Osteoblast (primary cell): ENCODE measurements at regions not wholly inside any gene's neighbourhood (a gene's known extent, or its start where the extent isn't known, plus 50 kb on each side); places are given as distances from the start of the nearest gene placed in this dataset.

Experiments
- DNase-seq: peaks from one replicate; pipeline ENCODE4 v3.0.0; 2011; ENCODE audit warnings: low spot score, mixed read lengths; ENCODE audit not compliant: insufficient read length; ENCODE audit errors: missing footprints
- H2AFZ ChIP-seq: 2 replicates; pipeline ENCODE4 v1.6.0; 2011; ENCODE audit warnings: mild to moderate bottlenecking, low read length
- H3K27ac ChIP-seq: 2 replicates; pipeline ENCODE4 v1.5.1; 2011; ENCODE audit warnings: mild to moderate bottlenecking, low read depth, low read length, moderate library complexity
- H3K27me3 ChIP-seq: 2 replicates; pipeline ENCODE4 v1.6.0; 2012; ENCODE audit warnings: mild to moderate bottlenecking, control low read depth, inconsistent platforms, low read length, moderate library complexity; ENCODE audit not compliant: insufficient read depth
- H3K36me3 ChIP-seq: 2 replicates; pipeline ENCODE4 v1.5.1; 2011; ENCODE audit warnings: mild to moderate bottlenecking, low read length, control low read depth, moderate library complexity; ENCODE audit not compliant: insufficient read depth
- H3K4me1 ChIP-seq: 2 replicates; pipeline ENCODE4 v1.5.1; 2011; ENCODE audit warnings: mild to moderate bottlenecking, low read length, control low read depth, moderate library complexity; ENCODE audit not compliant: insufficient read depth
- H3K4me2 ChIP-seq: 2 replicates; pipeline ENCODE4 v1.6.0; 2011; ENCODE audit warnings: mild to moderate bottlenecking, low read length; ENCODE audit not compliant: insufficient read depth
- H3K4me3 ChIP-seq: fragments of 200-600 bp; sonication (generic); 3 replicates; pipeline ENCODE4 v1.5.1; 2012; ENCODE audit warnings: mild to moderate bottlenecking, low read length, inconsistent platforms; ENCODE audit not compliant: insufficient read depth
- H3K79me2 ChIP-seq: 2 replicates; pipeline ENCODE4 v1.6.0; 2012; ENCODE audit warnings: mild to moderate bottlenecking, low read length, control low read depth, inconsistent platforms; ENCODE audit not compliant: insufficient read depth
- H3K9me3 ChIP-seq: 2 replicates; pipeline ENCODE4 v1.5.1; 2011; ENCODE audit warnings: low read depth, low read length, control low read depth
- H4K20me1 ChIP-seq: 2 replicates; pipeline ENCODE4 v1.6.0; 2012; ENCODE audit warnings: mild to moderate bottlenecking, low read length, control low read depth; ENCODE audit not compliant: insufficient read depth
- CTCF ChIP-seq: IDR thresholded peaks from 2 replicates; pipeline ENCODE4 v1.5.1; 2011; ENCODE audit warnings: mild to moderate bottlenecking, low read depth, low read length, moderate library complexity; ENCODE audit errors: extremely low read depth

- no peak overlapping the region for H2AFZ ChIP-seq
- H3K27me3 ChIP-seq = no peaks in the 10 kb centered on the region
- no peaks in the 10 kb centered on the region for H3K4me1 ChIP-seq
- H3K4me3 ChIP-seq = no peak overlapping the region
- no peaks in the 10 kb centered on the region for H4K20me1 ChIP-seq
- no peak overlapping the region for H3K27ac ChIP-seq
- TF ChIP-seq CTCF = no peak
- H3K9me3 ChIP-seq = peaks cover 2% of the 10 kb centered on the region
- no peak for DNase-seq
- H3K36me3 ChIP-seq = no peaks in the 10 kb centered on the region
- no peak overlapping the region for H3K4me2 ChIP-seq
- H3K79me2 ChIP-seq = no peaks in the 10 kb centered on the region
Measured at GRCh38 chr4:189420572-189420971, 520.1 kb upstream of the FRG1 start.

DNA sequence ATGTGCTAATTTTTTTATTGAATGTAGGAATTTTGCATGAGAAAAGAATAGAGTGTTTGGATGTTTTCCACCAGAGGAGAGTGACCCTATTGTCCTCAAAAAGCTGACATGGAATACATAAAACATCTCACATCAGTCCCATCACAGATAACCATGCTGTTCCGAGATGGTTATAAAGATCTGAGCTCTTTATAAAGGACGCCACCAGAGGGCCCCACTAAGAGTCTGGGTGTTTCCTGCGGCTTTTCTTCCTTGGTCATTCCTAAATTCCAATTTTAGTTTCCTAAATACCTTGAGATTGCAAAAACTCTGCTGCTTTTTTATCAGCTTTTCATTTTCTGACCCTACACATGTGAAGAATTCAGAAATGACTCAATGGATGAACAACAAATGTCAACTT, 504.5 kb upstream of the FRG1 start:
- Histone ChIP-seq H3K4me1 (no peaks in the 10 kb centered on the region), H3K36me3 (no peaks in the 10 kb centered on the region), H3K4me3 (no peak overlapping the region), H3K9me3 (peaks cover 4% of the 10 kb centered on the region), H3K27me3 (no peaks in the 10 kb centered on the region), H2AFZ (no peak overlapping the region), H3K4me2 (no peak overlapping the region), H3K79me2 (no peaks in the 10 kb centered on the region), H4K20me1 (no peaks in the 10 kb centered on the region), H3K27ac (no peak overlapping the region)
- no peak for DNase-seq
- TF ChIP-seq CTCF = no peak

- no peak for TF ChIP-seq CTCF
- Histone ChIP-seq H3K9me3 (peaks cover 1% of the 10 kb centered on the region), H3K4me2 (no peak overlapping the region), H3K36me3 (no peaks in the 10 kb centered on the region), H3K27ac (no peak overlapping the region), H3K4me1 (no peaks in the 10 kb centered on the region), H3K4me3 (no peak overlapping the region), H3K79me2 (no peaks in the 10 kb centered on the region), H3K27me3 (no peaks in the 10 kb centered on the region), H2AFZ (no peak overlapping the region), H4K20me1 (no peaks in the 10 kb centered on the region)
- no peak for DNase-seq
Measured at GRCh38 chr4:189440716-189441115, 500.0 kb upstream of the FRG1 start.

GRCh38 chr4:189443341-189443740, 497.3 kb upstream of the FRG1 start:
- H3K27me3 ChIP-seq = no peaks in the 10 kb centered on the region
- no peaks in the 10 kb centered on the region for H4K20me1 ChIP-seq
- H3K36me3 ChIP-seq = no peaks in the 10 kb centered on the region
- H3K4me3 ChIP-seq = no peak overlapping the region
- no peak for DNase-seq
- peaks cover under 1% of the 10 kb centered on the region for H3K9me3 ChIP-seq
- H3K79me2 ChIP-seq = no peaks in the 10 kb centered on the region
- no peak overlapping the region for H2AFZ ChIP-seq
- no peak overlapping the region for H3K4me2 ChIP-seq
- no peak overlapping the region for H3K27ac ChIP-seq
- TF ChIP-seq CTCF = no peak
- no peaks in the 10 kb centered on the region for H3K4me1 ChIP-seq
